HG02798 (cell line): ENCODE measurements at regions not wholly inside any gene's neighbourhood (a gene's known extent, or its start where the extent isn't known, plus 50 kb on each side); places are given as distances from the start of the nearest gene placed in this dataset.

Experiments
- ATAC-seq: cut with Tn5 transposase; IDR thresholded peaks from one replicate; pipeline ENCODE4 v1.9.1; 2021; ENCODE audit warnings: mild to moderate bottlenecking; ENCODE audit not compliant: unreplicated experiment, poor library complexity

DNA sequence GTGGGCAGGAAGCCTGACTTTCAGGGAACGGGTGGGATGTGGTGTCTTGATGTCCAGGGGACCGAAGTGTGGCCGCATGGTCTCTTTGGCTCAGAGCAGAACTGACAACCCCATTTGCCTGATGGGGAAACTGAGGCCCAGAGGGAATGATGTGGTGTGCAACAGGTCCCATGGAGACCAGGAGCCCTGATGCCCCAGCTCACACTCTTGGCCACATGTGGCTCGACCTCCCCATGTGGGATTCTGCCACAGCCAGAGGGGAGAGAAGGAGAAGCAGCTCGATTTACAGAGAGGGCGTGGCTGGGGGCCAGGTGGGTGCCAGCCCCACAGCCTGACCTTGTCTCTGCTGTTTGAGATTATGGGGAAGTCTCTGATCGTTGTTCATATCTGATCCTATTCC is 128.1 kb downstream of the TEX29 start:
- no peak for ATAC-seq

DNA sequence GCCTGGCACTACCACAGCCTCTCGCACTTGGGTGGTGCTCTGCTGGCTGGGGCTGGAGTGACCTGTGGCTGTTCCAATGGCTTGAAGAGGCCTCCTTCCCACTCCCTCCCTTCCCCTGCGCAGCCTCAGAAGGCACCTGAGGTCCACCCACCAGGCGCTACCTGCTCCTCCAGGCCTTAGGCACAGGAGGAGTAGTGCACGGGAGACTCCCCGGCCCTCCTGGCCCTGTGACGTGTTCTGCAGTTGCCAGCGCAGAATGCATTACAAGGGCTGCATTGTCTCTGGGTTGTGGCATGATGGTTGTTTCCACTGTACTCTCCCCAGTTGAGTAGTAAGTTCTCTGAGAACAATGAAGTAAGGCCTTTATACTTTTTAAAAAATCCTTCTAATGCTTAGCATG is 128.6 kb downstream of the TEX29 start:
- ATAC-seq, result no peak

DNA sequence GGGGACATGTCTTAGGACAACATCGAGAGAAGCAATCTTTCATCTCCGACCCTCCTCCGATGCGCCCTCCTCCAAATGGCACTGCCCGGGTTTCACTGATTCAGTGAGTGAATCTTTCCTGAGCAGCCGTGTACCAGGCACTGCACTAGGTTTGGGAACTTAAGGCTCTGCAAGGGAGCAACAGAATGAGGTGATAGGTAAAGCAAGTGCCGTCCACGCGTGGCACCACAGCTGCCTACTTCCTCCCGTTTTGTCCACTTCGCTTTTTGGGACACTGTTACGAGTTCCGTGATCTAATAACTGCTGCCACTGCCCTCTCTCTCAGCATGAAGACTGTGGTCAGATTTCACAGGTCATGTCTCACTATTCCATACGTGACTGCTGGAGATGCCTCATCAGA is 131.0 kb downstream of the TEX29 start:
- ATAC-seq, result no peak

DNA sequence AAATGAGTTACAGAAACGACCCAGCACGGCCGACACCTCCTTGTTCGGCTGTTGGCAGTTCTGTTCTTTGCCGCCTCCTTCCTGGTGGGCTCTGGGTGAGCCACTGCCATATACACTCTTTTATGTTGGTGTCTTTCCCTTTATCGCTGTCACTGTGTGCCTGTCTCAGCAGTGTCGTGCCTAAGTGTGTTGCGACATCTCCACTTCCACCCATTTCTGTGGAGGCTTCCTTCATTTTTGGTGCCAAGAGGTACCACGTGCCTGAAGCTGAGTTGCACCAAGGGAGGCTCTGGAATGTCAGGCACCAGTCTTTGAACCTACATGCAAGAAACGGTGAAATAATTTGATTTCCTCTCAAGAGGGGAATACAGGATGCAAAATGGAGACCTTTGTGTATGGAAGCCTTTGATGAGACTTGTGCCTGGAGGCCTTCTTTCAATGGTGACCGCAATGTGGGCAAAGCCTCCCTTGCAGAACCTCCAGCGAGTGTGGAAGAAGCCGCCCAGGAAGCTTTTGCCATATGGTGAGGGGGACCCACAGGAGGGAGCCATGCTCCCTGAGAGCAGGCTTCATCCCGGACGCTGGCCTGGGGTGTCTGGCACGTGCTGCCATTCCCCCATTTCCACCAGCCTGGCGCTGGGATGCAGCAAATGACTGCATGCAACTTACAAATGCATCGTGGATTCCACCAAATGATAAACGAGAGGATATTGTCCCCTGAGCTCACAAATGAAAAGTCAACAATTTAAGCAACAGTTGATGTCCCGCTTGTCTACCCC is 136.2 kb downstream of the TEX29 start:
- ATAC-seq, result no peak

DNA sequence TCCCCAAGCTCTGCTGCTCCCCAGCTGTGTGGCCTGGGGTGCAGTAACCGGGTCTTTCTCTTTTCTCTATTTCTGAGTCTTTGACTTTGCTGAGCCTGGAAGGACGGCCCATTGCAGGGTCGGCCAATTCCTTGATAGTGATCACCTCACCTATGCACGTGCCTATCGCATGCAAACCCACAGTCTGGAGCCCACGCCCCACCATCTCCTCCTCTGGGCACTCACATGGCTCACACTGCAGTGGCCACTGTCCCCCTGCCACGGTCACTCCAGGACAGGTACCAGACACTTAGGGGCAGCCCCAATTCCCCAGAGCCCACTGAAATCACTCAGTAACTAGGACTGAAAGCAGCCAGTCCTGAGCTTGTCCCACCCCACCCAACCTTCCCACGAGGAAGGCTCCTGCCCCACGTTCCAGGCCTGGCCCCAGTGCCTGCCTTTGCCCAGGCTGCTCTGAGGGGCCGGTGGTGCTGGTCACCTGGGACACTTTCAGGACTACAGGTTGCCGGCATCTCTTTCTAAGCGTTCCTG is 137.6 kb downstream of the TEX29 start:
- no peak for ATAC-seq

DNA sequence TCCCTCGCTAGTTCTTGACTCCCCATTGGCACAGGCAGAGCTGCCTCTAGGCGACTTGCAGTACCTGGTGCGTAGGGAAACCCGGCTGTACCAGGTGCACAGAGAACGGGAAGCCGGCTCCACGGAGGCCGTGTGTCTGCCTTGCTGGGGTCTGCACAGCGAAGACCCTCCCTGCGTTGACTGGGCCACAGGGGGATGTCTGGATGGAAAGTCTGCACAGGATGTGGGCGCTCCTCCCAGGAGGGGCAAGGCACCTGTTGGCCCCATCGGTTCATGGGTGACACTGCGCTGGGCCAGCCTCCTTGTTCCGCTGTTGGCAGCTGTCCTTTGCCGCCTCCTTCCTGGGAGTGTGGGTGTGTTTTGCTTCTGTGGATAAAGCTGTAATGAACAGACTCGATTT is 138.3 kb downstream of the TEX29 start:
- ATAC-seq, result no peak

DNA sequence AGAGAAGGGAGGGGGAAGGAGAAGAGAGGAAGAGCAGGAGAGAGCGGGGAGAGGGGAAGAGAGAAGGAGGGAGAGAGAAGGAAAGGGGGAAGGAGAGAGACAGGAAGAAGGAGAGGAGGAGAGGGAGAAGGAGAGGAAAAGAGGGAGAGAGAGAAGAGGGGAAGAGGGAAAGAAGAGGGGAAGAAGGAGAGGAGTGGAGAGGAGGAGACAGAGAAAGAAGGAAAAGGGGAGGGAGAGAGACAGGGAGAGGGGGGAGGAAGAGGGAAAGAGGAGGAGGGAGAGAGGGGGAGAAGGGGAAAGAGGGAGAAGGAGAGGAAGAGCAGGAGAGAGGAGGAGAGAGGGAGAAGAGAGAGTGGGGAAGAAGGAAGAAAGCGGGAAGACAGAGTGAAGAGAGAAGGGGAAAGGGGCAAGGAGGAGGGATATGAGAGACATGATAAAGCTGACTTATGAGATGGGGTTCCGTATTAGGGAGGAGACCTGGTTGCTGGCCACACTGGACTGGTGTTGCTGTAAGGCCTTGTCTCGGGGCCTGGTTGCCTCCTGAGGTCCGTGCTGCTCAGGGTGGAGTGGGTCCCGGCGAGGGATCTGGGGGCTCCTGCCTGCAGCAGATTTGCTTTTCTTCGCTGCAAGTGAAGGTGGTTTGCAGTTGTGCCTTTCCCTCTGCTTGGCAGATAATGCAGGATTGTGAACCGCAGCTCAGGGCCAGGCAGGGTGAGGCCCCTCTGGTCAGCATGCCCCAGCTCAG is 139.5 kb downstream of the TEX29 start:
- no peak for ATAC-seq

DNA sequence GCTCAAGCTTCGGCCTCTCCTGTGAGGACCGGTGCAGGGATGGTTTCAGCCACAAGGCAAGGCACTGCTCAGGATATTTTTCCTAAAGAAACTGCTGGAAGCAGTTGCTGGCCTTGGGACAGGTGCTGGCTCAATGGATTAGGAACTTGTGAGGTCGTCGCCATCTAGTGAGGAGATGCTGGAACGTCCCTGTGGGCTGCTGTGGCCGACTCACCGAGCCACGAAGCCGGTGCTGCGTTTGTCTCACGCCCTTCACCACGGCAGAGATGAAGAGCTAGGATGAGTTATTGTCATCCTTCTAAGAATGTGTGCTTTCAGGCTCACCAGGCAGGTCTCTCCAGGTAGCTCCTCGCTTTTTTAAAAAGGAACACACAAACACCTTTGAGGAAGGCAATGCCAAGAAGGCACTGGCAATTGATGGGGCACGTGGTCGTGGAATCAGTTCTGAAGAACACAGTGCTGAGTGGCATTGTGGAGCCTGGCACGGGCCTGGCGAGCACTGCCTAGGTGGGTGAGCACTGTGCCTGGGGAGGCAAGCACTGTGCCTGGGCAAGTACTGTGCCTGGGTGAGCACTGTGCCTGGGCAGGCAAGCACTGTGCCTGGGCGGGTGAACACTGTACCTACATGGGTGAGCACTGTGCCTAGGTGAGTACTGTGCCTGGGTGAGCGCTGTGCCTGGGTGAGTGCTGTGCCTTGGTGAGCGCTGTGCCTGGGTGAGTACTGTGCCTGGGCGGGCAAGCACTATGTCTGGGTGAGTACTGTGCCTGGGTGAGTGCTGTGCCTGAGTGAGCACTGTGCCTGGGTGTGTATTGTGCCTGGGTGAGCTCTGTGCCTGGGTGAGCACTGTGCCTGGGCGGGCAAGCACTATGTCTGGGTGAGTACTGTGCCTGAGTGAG is 140.4 kb downstream of the TEX29 start:
- ATAC-seq, result no peak

DNA sequence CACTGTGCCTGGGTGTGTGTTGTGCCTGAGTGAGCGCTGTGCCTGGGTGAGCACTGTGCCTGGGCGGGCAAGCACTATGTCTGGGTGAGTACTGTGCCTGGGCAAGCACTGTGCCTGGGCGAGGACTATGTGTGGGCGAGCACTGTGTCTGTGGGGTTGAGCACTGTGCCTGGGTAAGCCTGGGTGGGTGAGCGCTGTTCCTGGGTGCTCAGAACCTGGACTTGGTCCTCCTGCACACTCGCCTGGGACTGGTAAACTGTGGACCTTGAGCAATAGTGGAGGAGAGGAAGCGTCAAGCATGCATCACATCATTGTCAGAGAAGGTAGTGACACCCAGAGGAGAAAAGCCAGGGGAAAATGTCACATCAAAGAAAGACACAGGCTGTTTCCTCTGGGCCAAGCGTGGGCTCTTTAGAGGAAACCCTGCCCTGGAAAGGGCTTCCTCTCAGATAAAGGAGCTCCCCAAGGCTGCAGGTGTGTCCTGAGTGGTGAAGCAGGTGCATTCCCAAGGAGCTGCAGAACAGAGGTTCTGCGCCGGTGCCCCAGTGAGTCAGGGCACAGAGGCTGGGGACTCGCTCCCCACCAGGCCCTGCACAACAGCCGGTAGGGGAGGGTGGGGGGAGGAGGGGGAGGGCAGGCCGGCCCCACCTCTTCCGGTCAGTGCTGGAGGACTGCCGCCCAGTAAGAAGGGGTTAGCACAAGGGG is 141.2 kb downstream of the TEX29 start:
- ATAC-seq, result no peak

DNA sequence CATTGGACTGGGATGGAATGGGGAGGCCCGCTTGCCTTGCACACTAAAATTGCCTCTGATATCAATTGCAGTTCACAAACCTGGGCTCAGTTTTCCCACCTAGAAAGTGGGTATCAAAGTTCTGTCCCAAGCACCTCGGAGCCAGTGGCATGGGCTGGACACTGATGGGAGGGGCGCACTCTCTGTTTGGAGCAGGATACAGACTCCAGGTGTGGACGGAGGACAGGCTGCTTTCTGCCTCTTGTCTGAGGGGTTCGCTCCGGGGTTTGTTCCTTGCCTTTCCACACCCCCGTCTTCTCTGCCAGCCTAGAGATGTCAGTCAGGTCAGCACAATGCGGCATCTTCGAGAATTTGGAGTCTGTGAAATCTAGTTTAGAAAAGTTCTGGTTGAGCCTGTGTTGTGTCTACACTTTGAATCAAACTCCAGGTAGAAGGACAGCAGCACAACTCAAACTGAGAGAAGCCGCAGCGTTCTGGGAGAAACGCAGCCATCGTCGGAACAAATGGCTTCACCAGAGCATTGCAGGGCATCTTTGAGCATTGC is 141.9 kb downstream of the TEX29 start:
- ATAC-seq, result no peak

DNA sequence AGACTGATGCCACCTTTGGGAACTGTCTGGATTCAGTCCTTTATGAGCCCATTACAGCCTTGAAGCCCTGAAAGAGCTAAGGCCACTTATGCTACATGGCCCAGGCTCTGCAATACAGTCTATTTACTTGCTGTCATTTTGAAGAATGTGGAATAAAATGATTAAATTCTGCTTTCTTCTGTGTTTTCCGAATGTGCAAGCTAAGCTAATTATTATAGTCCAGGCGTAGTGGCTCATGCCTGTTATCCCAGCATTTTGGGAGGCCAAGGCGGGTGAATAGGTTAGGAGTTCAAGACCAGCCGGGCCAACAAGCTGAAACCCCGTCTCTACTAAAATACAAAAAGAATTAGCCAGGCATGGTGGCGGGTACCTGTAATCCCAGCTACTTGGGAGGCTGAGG is 142.5 kb downstream of the TEX29 start:
- ATAC-seq, result no peak

DNA sequence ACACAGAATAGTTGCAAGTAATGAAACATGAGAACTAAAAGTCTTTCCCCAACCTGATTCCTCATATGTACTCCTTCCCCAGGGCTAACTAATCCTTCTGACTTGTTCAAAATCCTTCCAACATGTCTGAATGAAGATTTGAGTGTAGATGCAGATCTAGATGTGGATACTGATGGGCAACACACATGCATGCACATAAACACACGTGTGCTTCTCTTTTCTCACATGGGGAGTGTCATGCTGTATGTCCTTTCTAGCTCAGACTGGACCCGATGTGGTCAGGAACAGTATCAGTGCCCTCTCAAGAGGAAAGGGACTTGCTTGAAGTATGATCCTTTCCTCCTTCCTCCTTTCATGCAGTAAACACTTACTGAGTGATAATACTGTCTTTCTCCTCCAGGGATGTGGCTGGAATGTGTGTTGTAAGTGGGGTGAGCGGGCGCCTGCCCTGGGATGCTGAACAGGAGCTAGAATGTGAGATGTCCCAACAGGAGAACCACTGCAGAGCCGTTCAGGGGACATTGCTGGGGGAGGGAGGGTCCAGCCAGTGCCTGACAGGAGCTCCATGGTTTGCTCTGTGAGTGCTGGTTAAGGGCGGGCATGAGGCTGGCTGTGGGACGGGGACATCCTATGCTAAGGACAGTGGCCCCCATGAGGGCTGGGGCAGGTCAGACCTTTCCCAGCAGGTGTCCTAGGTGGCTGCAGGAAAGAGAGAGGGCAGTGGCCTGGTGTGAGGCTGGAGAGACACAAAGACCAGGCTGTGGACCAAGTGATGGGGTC is 146.9 kb downstream of the TEX29 start:
- no peak for ATAC-seq

DNA sequence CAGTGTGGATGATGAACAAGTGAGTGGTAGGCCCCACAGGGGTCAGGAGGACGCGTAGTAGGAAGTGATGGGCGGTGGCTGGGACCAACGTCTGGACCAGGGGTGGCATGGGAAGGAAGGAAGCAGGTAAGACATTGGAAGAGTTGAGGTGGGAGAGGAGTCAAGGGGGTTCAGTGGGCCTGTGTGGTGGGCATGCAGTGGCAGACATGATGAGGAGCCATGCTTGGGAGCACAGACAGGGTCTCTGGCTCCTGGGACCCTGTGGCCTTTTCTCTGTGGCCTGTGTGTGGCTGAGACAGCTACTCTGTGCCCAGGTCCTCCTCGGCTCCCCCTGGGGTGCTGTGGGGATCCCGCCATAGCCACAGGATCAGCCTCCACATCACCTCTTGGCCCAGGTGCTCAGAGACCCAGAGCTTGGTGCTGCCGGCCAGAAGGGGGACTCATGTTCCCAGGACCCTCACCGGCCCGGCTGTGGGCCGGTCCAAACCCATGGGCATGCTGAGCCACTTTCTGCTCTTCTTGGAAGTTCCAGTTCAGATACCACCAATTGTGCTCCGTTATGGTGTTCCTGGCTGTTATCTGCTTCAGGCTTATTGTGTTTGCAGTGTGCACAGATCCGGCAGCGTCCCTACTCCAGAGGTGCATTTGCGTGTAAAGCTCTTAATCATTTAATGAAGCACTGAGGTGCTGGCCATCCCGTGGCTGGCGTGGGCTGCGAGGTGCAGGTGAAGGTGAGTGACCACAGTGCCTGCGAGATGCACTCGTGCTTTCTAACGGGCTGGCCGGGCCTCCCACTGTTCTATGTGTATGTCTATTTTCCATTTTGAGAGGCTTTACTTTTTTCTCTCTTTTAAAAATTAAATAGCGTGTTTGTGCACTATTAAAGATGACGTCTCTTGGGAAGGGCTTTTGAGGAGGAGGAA is 147.9 kb downstream of the TEX29 start:
- no peak for ATAC-seq

DNA sequence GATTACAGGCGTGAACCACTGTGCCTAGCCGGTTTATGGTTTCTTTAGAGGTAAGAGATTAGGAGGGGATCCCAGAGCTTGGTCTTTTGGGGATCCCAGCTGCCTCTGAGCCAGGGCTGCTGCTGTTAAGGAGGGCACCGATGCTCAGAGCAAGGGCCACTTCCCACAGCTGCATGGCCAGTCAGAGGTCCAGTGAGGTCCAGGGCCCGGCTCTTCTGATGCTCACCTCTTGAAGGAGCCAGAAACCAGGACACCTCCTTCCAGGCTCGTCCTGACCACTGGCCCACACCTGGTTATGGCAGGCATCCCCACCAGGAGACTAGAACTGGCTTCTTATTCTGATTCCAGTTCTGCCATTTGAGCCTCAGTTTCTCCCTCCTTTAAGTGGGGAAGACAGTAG is 149.0 kb downstream of the TEX29 start:
- no peak for ATAC-seq

DNA sequence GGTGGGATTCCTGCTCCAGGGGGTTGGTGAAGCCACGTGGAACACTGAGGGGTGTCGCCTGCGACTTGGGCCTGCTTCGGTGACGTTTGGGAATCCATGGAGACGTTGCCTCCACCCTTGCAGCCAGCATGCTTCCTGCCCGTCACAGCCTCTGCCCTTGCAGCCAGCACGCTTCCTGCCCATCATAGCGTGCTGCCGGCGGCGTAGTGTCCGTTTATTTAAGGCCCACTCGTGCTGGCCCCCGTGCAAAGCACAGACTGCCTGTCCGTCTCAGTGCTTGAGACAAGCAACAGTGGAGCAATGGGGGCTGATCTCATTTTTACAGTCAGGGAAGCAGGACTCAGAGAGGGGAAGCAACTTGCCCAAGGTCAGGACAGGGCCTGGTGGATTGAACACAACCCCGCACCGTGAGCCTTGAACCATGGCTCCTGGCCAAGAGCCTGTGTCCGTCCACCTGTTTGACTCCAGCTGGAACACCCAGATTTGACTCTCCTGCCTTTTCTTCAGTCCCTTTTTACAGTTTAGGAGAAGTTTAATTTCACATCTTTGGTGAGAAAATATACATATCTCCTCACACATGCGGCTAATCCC is 149.6 kb downstream of the TEX29 start:
- no peak for ATAC-seq

DNA sequence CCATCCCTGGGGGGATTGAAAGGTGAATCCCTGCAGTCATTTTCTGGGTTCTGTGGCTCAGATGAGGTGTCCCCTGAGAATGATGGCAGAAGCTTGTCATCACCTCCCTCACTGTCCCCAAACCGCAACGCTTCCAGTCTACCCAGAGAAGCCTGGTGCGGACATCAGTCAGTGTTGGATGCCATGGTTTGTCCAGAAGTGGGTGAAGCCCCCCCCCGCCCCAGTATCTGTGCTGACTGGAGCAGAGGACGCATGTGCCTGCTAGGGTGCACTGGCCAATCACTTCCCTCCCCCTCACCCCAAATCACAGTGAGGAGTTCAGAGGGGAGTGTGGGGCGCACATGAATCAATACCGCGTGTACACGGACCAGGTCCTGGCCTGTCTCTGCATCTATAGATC is 150.5 kb downstream of the TEX29 start:
- no peak for ATAC-seq

DNA sequence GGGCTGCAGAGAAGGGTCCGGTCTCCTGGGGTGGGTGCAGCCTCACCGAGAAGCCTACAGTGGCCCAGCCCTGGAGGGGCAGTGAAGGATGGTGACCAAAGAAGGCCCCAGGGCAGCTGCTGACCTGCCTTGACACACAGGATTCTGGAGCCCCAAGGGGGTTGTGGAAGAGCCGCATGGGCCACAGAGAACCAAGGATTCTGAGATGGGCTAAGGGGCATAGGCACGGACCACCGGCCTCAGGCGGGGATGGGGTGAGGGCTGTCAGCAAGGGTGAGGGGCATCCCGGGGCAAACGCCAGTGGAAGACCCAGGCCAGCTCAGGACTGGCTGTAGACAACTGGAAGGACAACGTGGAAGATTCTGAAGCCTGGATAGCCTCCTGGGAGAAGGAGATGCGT is 151.6 kb downstream of the TEX29 start:
- no peak for ATAC-seq
